DMS 273 treated with DMSO at 0.1 percent for 48 hours (cell line): ENCODE measurements at regions not wholly inside any gene's neighbourhood (a gene's known extent, or its start where the extent isn't known, plus 50 kb on each side); places are given as distances from the start of the nearest gene placed in this dataset.
A peak's percentile ranks its signal among the peaks of the same experiment; 100 is the strongest.
"Not testable (repeated sequence)": the region's sequence is repeated elsewhere in the genome, so short reads cannot be mapped to it uniquely, and the experiment has no call there.

Experiments used
- DNase-seq: peaks from one replicate; lab custom pipeline; 2025; lab: John Stamatoyannopoulos, UW

GRCh38 chr7:112540839-112541577 is 60.2 kb downstream of the LSMEM1 start:
- DNase-seq = no peak

- no peak for DNase-seq
These were observed 66.1 kb downstream of the LSMEM1 start for GRCh38 chr7:112546723-112547513.

- no peak for DNase-seq
These were observed 67.1 kb downstream of the LSMEM1 start for GRCh38 chr7:112547916-112548315.

GRCh38 chr7:112550468-112551060 is 69.8 kb downstream of the LSMEM1 start:
- peak; percentile 65 for DNase-seq

- not testable (repeated sequence) for DNase-seq
These were observed 70.7 kb downstream of the LSMEM1 start for GRCh38 chr7:112551521-112551920.

- DNase-seq = no peak
These were observed 73.8 kb downstream of the LSMEM1 start for GRCh38 chr7:112554591-112554990.

- DNase-seq = no peak
These were observed 75.8 kb downstream of the LSMEM1 start for GRCh38 chr7:112556633-112557032.

GRCh38 chr7:112566442-112567324 is 85.9 kb downstream of the LSMEM1 start:
- peak; percentile 36 for DNase-seq

- no peak for DNase-seq
These were observed 86.6 kb downstream of the LSMEM1 start for GRCh38 chr7:112567388-112567787.

GRCh38 chr7:112571852-112572607 is 91.2 kb downstream of the LSMEM1 start:
- no peak for DNase-seq

- DNase-seq = peak; percentile 16
These were observed 92.0 kb downstream of the LSMEM1 start for GRCh38 chr7:112572669-112573301.

- no peak for DNase-seq
These were observed 92.7 kb downstream of the LSMEM1 start for GRCh38 chr7:112573302-112574039.

- DNase-seq = no peak
These were observed 95.1 kb downstream of the LSMEM1 start for GRCh38 chr7:112575864-112576263.

GRCh38 chr7:112579388-112579787 is 98.6 kb downstream of the LSMEM1 start:
- DNase-seq = no peak

- DNase-seq = no peak
These were observed 100.1 kb downstream of the LSMEM1 start for GRCh38 chr7:112580717-112581435.

GRCh38 chr7:112581529-112581928 is 100.7 kb downstream of the LSMEM1 start:
- DNase-seq = no peak

GRCh38 chr7:112584290-112584689 is 103.5 kb downstream of the LSMEM1 start:
- peak; percentile 62 for DNase-seq

- DNase-seq = no peak
These were observed 106.7 kb downstream of the LSMEM1 start for GRCh38 chr7:112587504-112587903.

GRCh38 chr7:112592565-112593263 is 111.9 kb downstream of the LSMEM1 start:
- DNase-seq = not testable (repeated sequence)
